ENCODE measurements at regions not wholly inside any gene's neighbourhood (a gene's known extent, or its start where the extent isn't known, plus 50 kb on each side); places are given as distances from the start of the nearest gene placed in this dataset.

DNA sequence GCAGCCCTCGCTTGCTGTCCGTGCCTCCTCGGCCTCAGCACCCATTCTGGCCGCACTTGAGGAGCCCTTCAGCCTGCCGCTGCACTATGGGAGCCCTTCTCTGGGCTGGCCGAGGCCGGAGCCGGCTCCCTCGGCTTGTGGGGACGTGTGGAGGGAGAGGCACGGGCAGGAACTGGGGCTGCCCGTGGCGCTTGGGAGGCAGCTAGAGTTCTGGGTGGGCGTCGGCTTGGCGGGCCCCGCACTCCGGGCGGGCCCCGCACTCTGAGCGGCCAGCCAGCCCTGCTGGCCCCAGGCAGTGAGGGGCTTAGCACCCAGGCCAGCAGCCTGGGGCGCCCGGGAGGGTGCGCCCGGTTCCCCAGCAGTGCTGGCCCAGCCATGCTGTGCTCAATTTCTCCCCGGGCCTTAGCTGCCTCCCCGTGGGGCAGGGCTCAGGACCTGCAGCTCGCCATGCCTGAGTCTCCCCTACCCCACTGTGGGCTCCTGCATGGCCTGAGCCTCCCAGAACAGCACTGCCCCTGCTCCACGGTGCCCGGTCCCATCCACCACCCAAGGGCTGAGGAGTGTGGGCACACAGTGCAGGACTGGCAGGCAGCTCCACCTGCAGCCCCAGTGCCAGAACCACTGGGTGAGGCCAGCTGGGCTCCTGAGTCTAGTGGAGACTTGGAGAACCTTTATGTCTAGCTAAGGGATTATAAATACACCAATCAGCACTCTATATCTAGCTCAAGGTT, 240.0 kb upstream of the PRR20A start:
- TF ChIP-seq, protein P1, sequence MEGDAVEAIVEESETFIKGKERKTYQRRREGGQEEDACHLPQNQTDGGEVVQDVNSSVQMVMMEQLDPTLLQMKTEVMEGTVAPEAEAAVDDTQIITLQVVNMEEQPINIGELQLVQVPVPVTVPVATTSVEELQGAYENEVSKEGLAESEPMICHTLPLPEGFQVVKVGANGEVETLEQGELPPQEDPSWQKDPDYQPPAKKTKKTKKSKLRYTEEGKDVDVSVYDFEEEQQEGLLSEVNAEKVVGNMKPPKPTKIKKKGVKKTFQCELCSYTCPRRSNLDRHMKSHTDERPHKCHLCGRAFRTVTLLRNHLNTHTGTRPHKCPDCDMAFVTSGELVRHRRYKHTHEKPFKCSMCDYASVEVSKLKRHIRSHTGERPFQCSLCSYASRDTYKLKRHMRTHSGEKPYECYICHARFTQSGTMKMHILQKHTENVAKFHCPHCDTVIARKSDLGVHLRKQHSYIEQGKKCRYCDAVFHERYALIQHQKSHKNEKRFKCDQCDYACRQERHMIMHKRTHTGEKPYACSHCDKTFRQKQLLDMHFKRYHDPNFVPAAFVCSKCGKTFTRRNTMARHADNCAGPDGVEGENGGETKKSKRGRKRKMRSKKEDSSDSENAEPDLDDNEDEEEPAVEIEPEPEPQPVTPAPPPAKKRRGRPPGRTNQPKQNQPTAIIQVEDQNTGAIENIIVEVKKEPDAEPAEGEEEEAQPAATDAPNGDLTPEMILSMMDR (IDR thresholded peaks at IDR 0.05; ENCODE audit: poor library complexity) = no peak
- no peak for TF ChIP-seq EZH2phosphoT487 (IDR thresholded peaks at IDR 0.05; ENCODE audit: low read depth, severe bottlenecking, unreplicated experiment)

All from hepatocyte (in vitro differentiated cells).